Peyer's patch (tissue), 4 donors: ENCODE measurements at regions not wholly inside any gene's neighbourhood (a gene's known extent, or its start where the extent isn't known, plus 50 kb on each side); places are given as distances from the start of the nearest gene placed in this dataset.

ENCODE experiments used
- DNase-seq, 3 donors: peaks; one replicate each; pipeline ENCODE4 v3.0.0-alpha.2; 2017 to 2019
- H3K27ac ChIP-seq, 4 donors: fragments of 200-600 bp; sonication (generic); one replicate each; pipeline ENCODE4 v1.5.1; 2016 to 2019
- H3K27me3 ChIP-seq, 2 donors: fragments of 200-600 bp; sonication (generic); one replicate each; pipeline ENCODE4 v1.5.1; 2019
- H3K36me3 ChIP-seq, 3 donors: fragments of 200-600 bp; sonication (generic); one replicate each; pipeline ENCODE4 v1.5.1; 2016 to 2019
- H3K4me1 ChIP-seq, 4 donors: fragments of 200-600 bp; sonication (generic); one replicate each; pipeline ENCODE4 v1.5.1; 2016 to 2019
- H3K4me3 ChIP-seq, 4 donors: fragments of 200-600 bp; sonication (generic); 1 replicate in 3 of 4; 2 replicates in 1 of 4; pipeline ENCODE4 v1.5.1; 2016 to 2019; ENCODE audit warnings: mild to moderate bottlenecking in 1 of 4
- H3K9me3 ChIP-seq, 4 donors: fragments of 200-600 bp; sonication (generic); one replicate each; pipeline ENCODE4 v1.5.1; 2016 to 2019; ENCODE audit warnings: mild to moderate bottlenecking in 1 of 4
- CTCF ChIP-seq, 6 experiments: fragments of 450-650 bp in 4 of 6; fragments of 200-600 bp in 2 of 6; sonication (generic) in 1 of 6; IDR thresholded peaks; one replicate each; pipeline ENCODE4 v1.5.1; 2017 to 2019; ENCODE audit warnings: antibody characterized with exemption in 6 of 6, mild to moderate bottlenecking in 3 of 6, moderate library complexity in 1 of 6
- POLR2A ChIP-seq, 2 donors: fragments of 450-650 bp; IDR thresholded peaks; one replicate each; pipeline ENCODE4 v1.5.1; 2017; ENCODE audit warnings: antibody characterized with exemption in 2 of 2, mild to moderate bottlenecking in 2 of 2, moderate library complexity in 2 of 2

GRCh38 chr11:26198532-26199096, 133.3 kb upstream of the ANO3 start:
- TF ChIP-seq POLR2A (IDR thresholded peaks at IDR 0.05) (no peak), CTCF (IDR thresholded peaks at IDR 0.05) (no peak)
- H3K36me3 ChIP-seq: no peaks in the 10 kb centered on the region
- no peaks in the 10 kb centered on the region for H3K27me3 ChIP-seq
- no peak overlapping the region for H3K4me3 ChIP-seq
- H3K4me1 ChIP-seq: no peaks in the 10 kb centered on the region
- DNase-seq: no peak
- H3K9me3 ChIP-seq: no peaks in the 10 kb centered on the region
- no peak overlapping the region for H3K27ac ChIP-seq

GRCh38 chr11:26199331-26200095, 132.4 kb upstream of the ANO3 start:
- Histone ChIP-seq H3K9me3 (no peaks in the 10 kb centered on the region), H3K27me3 (no peaks in the 10 kb centered on the region), H3K4me3 (no peak overlapping the region), H3K36me3 (no peaks in the 10 kb centered on the region), H3K27ac (no peak overlapping the region), H3K4me1 (no peaks in the 10 kb centered on the region)
- no peak for DNase-seq
- no peak for TF ChIP-seq CTCF (IDR thresholded peaks at IDR 0.05)

- DNase-seq: no peak
- Histone ChIP-seq H3K4me3 (no peak overlapping the region), H3K27me3 (no peaks in the 10 kb centered on the region), H3K36me3 (no peaks in the 10 kb centered on the region), H3K27ac (no peak overlapping the region), H3K4me1 (no peaks in the 10 kb centered on the region), H3K9me3 (no peaks in the 10 kb centered on the region)
- TF ChIP-seq CTCF (IDR thresholded peaks at IDR 0.05): no peak
Measured at GRCh38 chr11:26201411-26201810, 130.5 kb upstream of the ANO3 start.

GRCh38 chr11:26202754-26203153, 129.2 kb upstream of the ANO3 start:
- Histone ChIP-seq H3K4me3 (no peak overlapping the region), H3K9me3 (no peaks in the 10 kb centered on the region), H3K27ac (no peak overlapping the region), H3K4me1 (no peaks in the 10 kb centered on the region), H3K27me3 (no peaks in the 10 kb centered on the region), H3K36me3 (no peaks in the 10 kb centered on the region)
- TF ChIP-seq CTCF (IDR thresholded peaks at IDR 0.05): no peak
- no peak for TF ChIP-seq POLR2A (IDR thresholded peaks at IDR 0.05)
- no peak for DNase-seq

- TF ChIP-seq POLR2A (IDR thresholded peaks at IDR 0.05) (no peak), CTCF (IDR thresholded peaks at IDR 0.05) (no peak)
- Histone ChIP-seq H3K4me1 (no peaks in the 10 kb centered on the region), H3K27me3 (no peaks in the 10 kb centered on the region), H3K4me3 (no peak overlapping the region), H3K27ac (no peak overlapping the region), H3K9me3 (no peaks in the 10 kb centered on the region), H3K36me3 (no peaks in the 10 kb centered on the region)
- no peak for DNase-seq
Measured at GRCh38 chr11:26204101-26204500, 127.8 kb upstream of the ANO3 start.
